ENCODE measurements at regions not wholly inside any gene's neighbourhood (a gene's known extent, or its start where the extent isn't known, plus 50 kb on each side); places are given as distances from the start of the nearest gene placed in this dataset.
A peak's percentile ranks its signal among the peaks of the same experiment; 100 is the strongest.
"Not testable (repeated sequence)": the region's sequence is repeated elsewhere in the genome, so short reads cannot be mapped to it uniquely, and the experiment has no call there.

- DNase-seq (ENCODE audit: low read depth, low spot score) = no peak
These were observed 478.5 kb downstream of the TRIB2 start for GRCh38 chr2:13195270-13195669.

DNA sequence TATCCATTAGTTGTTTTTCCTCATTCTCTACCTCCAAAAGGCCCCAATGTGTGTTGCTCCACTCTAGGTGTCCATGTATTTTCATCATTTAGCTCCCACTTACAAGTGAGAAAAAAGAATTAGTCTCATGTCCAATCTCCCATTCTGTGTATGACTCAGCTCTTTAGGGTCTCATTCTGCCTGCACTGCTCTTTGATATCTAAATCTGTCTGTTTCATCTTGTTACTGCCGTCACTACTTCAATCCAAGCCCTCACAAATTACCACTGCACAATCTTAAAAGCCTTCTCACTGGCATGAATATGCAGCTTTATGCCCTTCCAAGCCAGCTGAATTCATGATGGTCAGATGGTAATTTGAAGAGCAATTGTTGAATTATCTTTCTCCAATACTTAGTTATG, 480.5 kb downstream of the TRIB2 start:
- DNase-seq (ENCODE audit: low read depth, low spot score) = peak; percentile 35

DNA sequence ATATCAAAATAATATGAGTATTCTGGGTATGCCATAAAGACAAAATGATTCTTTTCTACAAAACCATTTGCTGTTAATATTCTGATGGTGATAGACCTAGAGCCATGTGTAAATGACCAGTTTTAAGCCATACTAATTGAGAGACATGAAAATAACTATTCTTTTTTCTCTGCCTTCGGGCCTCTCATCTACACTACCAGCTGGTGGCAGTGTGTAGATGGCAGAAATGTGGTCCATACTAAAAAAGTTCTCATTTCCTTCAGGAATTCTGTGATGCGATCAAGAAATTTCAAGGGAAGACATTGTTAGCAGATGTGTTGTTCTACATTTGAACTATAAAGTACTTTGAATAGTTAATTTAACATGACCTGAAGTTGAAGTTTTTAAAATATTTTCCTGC, 485.2 kb downstream of the TRIB2 start:
- DNase-seq (ENCODE audit: low read depth, low spot score) = peak; percentile 39

- DNase-seq (ENCODE audit: low read depth, low spot score) = no peak
These were observed 495.4 kb downstream of the TRIB2 start for GRCh38 chr2:13212115-13212514.

GRCh38 chr2:13218205-13218604, 501.5 kb downstream of the TRIB2 start:
- no peak for DNase-seq (ENCODE audit: low read depth, low spot score)

GRCh38 chr2:13227578-13227977, 510.8 kb downstream of the TRIB2 start:
- DNase-seq (ENCODE audit: low read depth, low spot score) = no peak

DNA sequence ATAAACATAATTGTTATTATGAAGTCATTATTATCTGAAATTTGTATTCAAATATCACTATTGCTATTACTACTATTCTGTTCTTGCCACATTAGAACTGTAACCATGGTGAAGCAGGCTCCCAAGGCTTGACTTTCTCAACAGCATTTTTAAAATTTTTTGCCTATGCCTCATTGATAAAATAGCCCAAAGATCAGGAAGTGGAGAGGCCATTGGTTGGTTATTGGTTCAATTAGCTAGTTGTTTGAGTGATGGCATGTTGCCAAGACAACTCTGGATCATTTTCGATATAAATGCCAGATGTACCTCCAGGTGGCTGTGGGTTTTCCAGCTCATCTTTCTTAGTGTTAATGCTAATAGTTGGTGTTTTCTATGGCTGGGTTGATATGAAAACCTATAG, 513.5 kb downstream of the TRIB2 start:
- DNase-seq (ENCODE audit: low read depth, low spot score) = peak; percentile 21

DNA sequence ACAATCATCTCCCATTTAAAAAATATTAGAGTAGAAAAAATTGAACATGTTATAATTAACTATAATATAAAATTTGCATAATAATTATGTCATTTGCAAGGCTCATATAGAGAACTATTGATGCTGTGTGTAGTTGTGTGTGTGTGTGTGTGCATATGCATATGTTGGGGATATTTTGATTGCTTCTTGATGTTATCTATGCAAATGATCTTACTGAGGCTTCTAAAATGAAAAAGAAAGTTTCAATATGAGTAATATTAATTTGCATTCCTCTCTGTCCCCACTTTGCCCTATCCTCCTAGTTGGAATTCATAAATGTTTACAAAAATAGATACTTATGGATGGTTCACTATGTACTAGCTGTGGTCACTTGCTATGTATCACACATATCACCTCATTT, 523.3 kb downstream of the TRIB2 start:
- DNase-seq (ENCODE audit: low read depth, low spot score) = no peak

- no peak for DNase-seq (ENCODE audit: low read depth, low spot score)
These were observed 524.2 kb downstream of the TRIB2 start for GRCh38 chr2:13240789-13241487.

GRCh38 chr2:13252615-13253014, 535.9 kb downstream of the TRIB2 start:
- DNase-seq (ENCODE audit: low read depth, low spot score) = no peak

DNA sequence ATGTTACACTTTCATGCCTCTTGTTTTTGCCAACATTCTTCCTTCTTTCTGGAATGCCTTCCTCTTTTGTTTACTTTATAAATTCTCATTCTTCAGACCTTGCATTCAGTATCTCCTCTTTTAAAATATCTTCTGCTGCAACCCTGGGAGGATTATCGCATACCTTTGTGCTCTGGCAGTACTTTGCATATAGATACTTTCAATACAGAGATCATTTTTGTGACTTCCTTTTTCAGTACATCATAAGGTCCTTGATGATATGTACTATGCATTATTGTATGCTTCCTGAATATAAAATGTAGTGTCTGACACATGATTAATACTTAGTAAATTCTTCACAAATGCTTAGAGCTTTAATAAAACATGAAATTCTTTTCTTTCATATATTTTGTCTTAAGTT, 538.7 kb downstream of the TRIB2 start:
- no peak for DNase-seq (ENCODE audit: low read depth, low spot score)

- peak; percentile 49 for DNase-seq (ENCODE audit: low read depth, low spot score)
These were observed 543.7 kb downstream of the TRIB2 start for GRCh38 chr2:13260402-13260801.

GRCh38 chr2:13266166-13266565, 549.4 kb downstream of the TRIB2 start:
- DNase-seq (ENCODE audit: low read depth, low spot score) = no peak

- DNase-seq (ENCODE audit: low read depth, low spot score) = no peak
These were observed 568.0 kb downstream of the TRIB2 start for GRCh38 chr2:13284688-13285087.

DNA sequence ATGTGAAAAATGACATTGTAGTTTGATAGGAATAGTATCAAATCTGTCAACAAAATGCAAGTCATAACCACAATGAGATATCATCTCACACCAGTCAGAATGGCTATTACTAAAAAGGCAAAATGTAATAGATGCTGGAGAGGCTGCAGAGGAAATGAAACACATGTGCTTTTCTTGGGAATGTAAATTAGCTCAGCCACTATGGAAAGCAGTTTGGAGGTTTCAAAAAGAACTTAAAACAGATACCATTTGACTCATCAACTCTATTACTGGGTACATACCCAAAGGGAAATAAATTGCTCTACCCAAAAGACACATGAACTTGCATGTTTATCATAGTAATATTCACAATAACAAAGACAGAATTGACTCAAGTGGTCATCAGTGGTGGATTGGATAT, 572.6 kb downstream of the TRIB2 start:
- DNase-seq (ENCODE audit: low read depth, low spot score) = no peak

- not testable (repeated sequence) for DNase-seq (ENCODE audit: low read depth, low spot score)
These were observed 591.7 kb downstream of the TRIB2 start for GRCh38 chr2:13308478-13308805.

DNA sequence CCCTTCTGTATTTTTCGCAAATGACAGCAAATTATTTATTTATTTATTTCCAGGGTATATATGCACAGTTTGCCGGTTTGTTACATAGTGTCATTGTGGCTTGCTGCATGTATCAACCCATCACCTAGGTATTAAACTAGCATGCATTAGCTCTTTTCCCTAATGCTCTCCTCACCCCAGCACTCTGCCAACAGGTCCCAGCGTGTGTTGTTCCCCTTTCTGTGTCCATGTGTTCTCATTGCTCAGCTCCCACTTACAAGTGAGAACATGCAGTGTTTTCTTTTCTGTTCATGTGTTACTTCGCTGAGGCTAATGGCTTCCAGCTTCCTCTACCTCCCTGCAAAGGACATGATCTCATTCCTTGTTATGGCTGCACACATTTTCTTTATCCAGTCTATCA, 592.3 kb downstream of the TRIB2 start:
- DNase-seq (ENCODE audit: low read depth, low spot score) = no peak

GRCh38 chr2:13332060-13332459, 615.3 kb downstream of the TRIB2 start:
- DNase-seq (ENCODE audit: low read depth, low spot score) = no peak

DNA sequence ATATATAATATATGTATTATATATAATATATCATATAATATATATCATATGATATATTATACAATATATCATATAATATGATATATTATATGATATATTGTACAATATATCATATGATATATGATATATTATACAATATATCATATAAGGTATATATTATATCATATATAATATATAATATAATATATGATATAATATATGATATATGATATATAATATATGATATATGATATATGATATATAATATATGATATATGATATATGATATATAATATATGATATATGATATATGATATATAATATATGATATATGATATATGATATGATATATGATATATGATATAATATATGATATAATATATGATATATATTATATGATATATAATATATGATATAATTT, 617.3 kb downstream of the TRIB2 start:
- not testable (repeated sequence) for DNase-seq (ENCODE audit: low read depth, low spot score)

DNA sequence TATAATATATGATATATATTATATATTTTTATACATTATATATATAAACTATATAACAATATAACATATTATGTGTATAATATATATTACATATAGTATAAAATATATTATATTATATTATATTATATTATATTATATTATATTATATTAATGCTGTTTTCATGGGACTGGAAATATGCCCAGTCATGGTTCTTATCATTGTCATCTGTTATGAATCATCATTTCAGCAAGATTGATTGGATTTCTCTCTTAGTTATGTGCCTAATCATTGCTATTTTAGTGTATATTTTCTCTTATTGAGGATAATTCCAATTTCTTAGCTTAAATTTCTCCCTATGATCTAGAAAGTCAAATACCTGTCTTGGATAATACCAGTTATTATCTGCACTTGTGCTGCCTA, 617.8 kb downstream of the TRIB2 start:
- no peak for DNase-seq (ENCODE audit: low read depth, low spot score)

DNA sequence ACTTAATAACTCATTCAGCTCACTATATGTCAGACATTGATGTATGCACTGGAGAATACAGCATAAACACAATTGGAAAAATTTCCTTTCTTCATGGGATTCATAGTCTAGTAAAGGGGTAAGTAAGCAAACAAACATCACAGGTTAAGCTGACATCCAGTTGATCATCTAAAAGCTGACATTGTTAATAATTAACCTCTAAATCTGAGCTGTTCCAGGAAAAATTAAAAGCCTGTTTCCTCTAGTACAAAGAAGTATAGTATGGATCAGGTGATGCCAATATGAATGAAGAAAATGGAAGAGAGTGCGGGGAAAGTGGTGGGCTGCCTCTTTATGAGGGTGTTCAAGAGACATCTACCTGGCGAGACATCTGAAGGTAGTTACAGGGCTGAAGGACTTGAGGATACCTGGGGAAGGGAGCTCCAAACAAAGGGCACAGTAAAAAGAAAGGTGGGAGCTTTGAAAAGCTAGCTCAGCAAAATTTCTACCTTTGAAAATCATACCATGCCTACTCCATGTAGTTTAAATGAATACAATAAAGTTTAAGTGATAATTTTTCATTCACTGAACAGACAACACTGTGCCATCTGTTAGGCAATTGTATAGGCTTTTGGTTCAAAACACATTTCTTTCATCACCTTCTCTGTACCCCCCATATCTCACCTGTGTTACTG, 619.3 kb downstream of the TRIB2 start:
- DNase-seq (ENCODE audit: low read depth, low spot score) = no peak

- no peak for DNase-seq (ENCODE audit: low read depth, low spot score)
These were observed 634.3 kb downstream of the TRIB2 start for GRCh38 chr2:13351068-13351467.

DNA sequence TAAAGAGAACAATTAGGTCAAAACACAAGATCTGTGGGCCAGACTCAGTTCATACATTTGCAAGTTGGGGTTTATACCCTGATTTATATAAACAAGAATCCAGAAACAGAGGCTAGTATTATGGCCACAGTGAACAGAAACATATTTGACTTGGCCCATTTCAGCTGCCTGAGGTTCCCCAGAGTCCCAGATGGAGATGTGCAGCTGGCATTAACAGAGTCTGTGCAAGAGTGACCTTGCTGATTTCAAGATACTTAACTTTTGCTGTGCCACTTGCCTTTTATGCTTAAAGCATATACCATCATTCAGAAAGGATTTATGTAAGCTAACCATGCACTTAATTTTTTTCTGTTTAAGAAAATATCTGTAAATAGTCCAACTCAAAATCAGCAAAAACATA, 636.3 kb downstream of the TRIB2 start:
- DNase-seq (ENCODE audit: low read depth, low spot score) = no peak

GRCh38 chr2:13354031-13354430, 637.3 kb downstream of the TRIB2 start:
- DNase-seq (ENCODE audit: low read depth, low spot score) = no peak

All from astrocyte of the hippocampus (primary cell).